Activated naive CD4-positive, alpha-beta T cell treated with anti-CD3 and anti-CD28 coated beads, Interleukin-2, amount 50 U/mL, for 72 hours (primary cell): ENCODE measurements at regions not wholly inside any gene's neighbourhood (a gene's known extent, or its start where the extent isn't known, plus 50 kb on each side); places are given as distances from the start of the nearest gene placed in this dataset.
"Not testable (repeated sequence)": the region's sequence is repeated elsewhere in the genome, so short reads cannot be mapped to it uniquely, and the experiment has no call there.

Source experiments
- ATAC-seq, 2 donors: fragments of 150-1000 bp; cut with Tn5 transposase; 2 replicates each; pipeline ENCODE4 v1.10.0; 2021; ENCODE audit warnings: mild to moderate bottlenecking in 2 of 2, moderate library complexity in 2 of 2
- DNase-seq, 2 donors: peaks; one replicate each; pipeline ENCODE4 v3.0.0; 2021 to 2022; ENCODE audit warnings: low spot score in 2 of 2
- H3K27ac Mint-ChIP-seq, 2 donors: one replicate each; pipeline ENCODE4 v1.8.0; 2022; ENCODE audit warnings: mild to moderate bottlenecking in 2 of 2, mixed read lengths in 2 of 2
- H3K36me3 Mint-ChIP-seq, 2 donors: one replicate each; pipeline ENCODE4 v1.8.0; 2022; ENCODE audit warnings: mixed read lengths in 2 of 2
- H3K9me3 Mint-ChIP-seq, 2 donors: one replicate each; pipeline ENCODE4 v1.8.0; 2022; ENCODE audit warnings: mixed read lengths in 2 of 2

- not testable (repeated sequence) for H3K9me3 Mint-ChIP-seq, H3K36me3 Mint-ChIP-seq, H3K27ac Mint-ChIP-seq, DNase-seq, ATAC-seq
These were observed 82.5 kb downstream of the PRR15 start for GRCh38 chr7:29646116-29646515.

GRCh38 chr7:29647020-29647654 lies 83.5 kb downstream of the PRR15 start:
- Mint-ChIP-seq H3K36me3 (no peaks in the 10 kb centered on the region), H3K9me3 (no peaks in the 10 kb centered on the region), H3K27ac (no peak overlapping the region)
- ATAC-seq = no peak
- no peak for DNase-seq

GRCh38 chr7:29647691-29648210 lies 84.1 kb downstream of the PRR15 start:
- not testable (repeated sequence) for ATAC-seq, DNase-seq, H3K27ac Mint-ChIP-seq, H3K9me3 Mint-ChIP-seq, H3K36me3 Mint-ChIP-seq

- DNase-seq (no peak), ATAC-seq (no peak)
These were observed 85.5 kb downstream of the PRR15 start for GRCh38 chr7:29649028-29649716.

GRCh38 chr7:29649876-29650275 lies 86.2 kb downstream of the PRR15 start:
- H3K9me3 Mint-ChIP-seq = no peaks in the 10 kb centered on the region
- H3K36me3 Mint-ChIP-seq = no peaks in the 10 kb centered on the region
- H3K27ac Mint-ChIP-seq = no peak overlapping the region
- no peak for DNase-seq
- no peak for ATAC-seq

More at GRCh38 chr7:29649028-29649716, 85.5 kb downstream of the PRR15 start:
- no peaks in the 10 kb centered on the region for H3K36me3 Mint-ChIP-seq
- no peak overlapping the region for H3K27ac Mint-ChIP-seq
- H3K9me3 Mint-ChIP-seq = no peaks in the 10 kb centered on the region

- ATAC-seq = no peak
- Mint-ChIP-seq H3K36me3 (no peaks in the 10 kb centered on the region), H3K27ac (no peak overlapping the region), H3K9me3 (no peaks in the 10 kb centered on the region)
- no peak for DNase-seq
These were observed 87.8 kb downstream of the PRR15 start for GRCh38 chr7:29651477-29651876.

- Mint-ChIP-seq H3K9me3 (no peaks in the 10 kb centered on the region), H3K36me3 (no peaks in the 10 kb centered on the region), H3K27ac (no peak overlapping the region)
- no peak for DNase-seq
- ATAC-seq = no peak
These were observed 88.9 kb downstream of the PRR15 start for GRCh38 chr7:29652556-29652955.

- not testable (repeated sequence) for H3K36me3 Mint-ChIP-seq, ATAC-seq, H3K27ac Mint-ChIP-seq, DNase-seq, H3K9me3 Mint-ChIP-seq
These were observed 90.7 kb downstream of the PRR15 start for GRCh38 chr7:29654340-29654739.

GRCh38 chr7:29657288-29657687 lies 93.7 kb downstream of the PRR15 start:
- ATAC-seq (no peak), DNase-seq (no peak)
- no peaks in the 10 kb centered on the region for H3K36me3 Mint-ChIP-seq
- no peaks in the 10 kb centered on the region for H3K9me3 Mint-ChIP-seq
- H3K27ac Mint-ChIP-seq = no peak overlapping the region

GRCh38 chr7:29657856-29658255 lies 94.2 kb downstream of the PRR15 start:
- Mint-ChIP-seq H3K27ac (no peak overlapping the region), H3K36me3 (no peaks in the 10 kb centered on the region), H3K9me3 (no peaks in the 10 kb centered on the region)
- no peak for ATAC-seq
- DNase-seq = no peak

GRCh38 chr7:29659213-29659612 lies 95.6 kb downstream of the PRR15 start:
- not testable (repeated sequence) for H3K9me3 Mint-ChIP-seq, DNase-seq, H3K27ac Mint-ChIP-seq, ATAC-seq, H3K36me3 Mint-ChIP-seq

GRCh38 chr7:29662899-29663298 lies 99.3 kb downstream of the PRR15 start:
- H3K9me3 Mint-ChIP-seq, DNase-seq, H3K27ac Mint-ChIP-seq, H3K36me3 Mint-ChIP-seq: not testable (repeated sequence)
- ATAC-seq = peak in 1 of 2 donors; percentile 48

GRCh38 chr7:29664999-29665398 lies 101.4 kb downstream of the PRR15 start:
- not testable (repeated sequence) for H3K36me3 Mint-ChIP-seq, H3K9me3 Mint-ChIP-seq, ATAC-seq, H3K27ac Mint-ChIP-seq, DNase-seq

- not testable (repeated sequence) for H3K9me3 Mint-ChIP-seq, ATAC-seq, H3K27ac Mint-ChIP-seq, H3K36me3 Mint-ChIP-seq, DNase-seq
These were observed 103.5 kb downstream of the PRR15 start for GRCh38 chr7:29667096-29667669.

GRCh38 chr7:29671286-29671685 lies 107.7 kb downstream of the PRR15 start:
- not testable (repeated sequence) for DNase-seq, H3K36me3 Mint-ChIP-seq, H3K9me3 Mint-ChIP-seq, ATAC-seq, H3K27ac Mint-ChIP-seq

- not testable (repeated sequence) for H3K9me3 Mint-ChIP-seq, H3K36me3 Mint-ChIP-seq, DNase-seq, H3K27ac Mint-ChIP-seq, ATAC-seq
These were observed 110.0 kb downstream of the PRR15 start for GRCh38 chr7:29673635-29674034.

GRCh38 chr7:29674626-29675025 lies 111.0 kb downstream of the PRR15 start:
- H3K9me3 Mint-ChIP-seq, H3K36me3 Mint-ChIP-seq, ATAC-seq, H3K27ac Mint-ChIP-seq, DNase-seq: not testable (repeated sequence)
